Gastroesophageal sphincter (tissue), 4 donors: ENCODE measurements at regions not wholly inside any gene's neighbourhood (a gene's known extent, or its start where the extent isn't known, plus 50 kb on each side); places are given as distances from the start of the nearest gene placed in this dataset.
A peak's percentile ranks its signal among the peaks of the same experiment; 100 is the strongest.

Experiments
- ATAC-seq: fragments of 150-250 bp; one replicate; pipeline ENCODE4 v1.9.1; 2016; ENCODE audit warnings: mild to moderate bottlenecking, moderate library complexity
- H3K27ac ChIP-seq, 4 donors: fragments of 200-600 bp; sonication (generic) in 3 of 4; 1 replicate in 3 of 4; 2 replicates in 1 of 4; pipeline ENCODE4 v1.5.1; 2016 to 2019
- H3K27me3 ChIP-seq: fragments of 200-600 bp; sonication (generic); one replicate; pipeline ENCODE4 v1.5.1; 2019
- H3K36me3 ChIP-seq, 2 donors: fragments of 200-600 bp; sonication (generic); one replicate each; pipeline ENCODE4 v1.5.1; 2019; ENCODE audit warnings: control low read depth in 1 of 2
- H3K4me1 ChIP-seq, 3 donors: fragments of 200-600 bp; sonication (generic); 1 replicate in 2 of 3; 2 replicates in 1 of 3; pipeline ENCODE4 v1.5.1; 2016 to 2019; ENCODE audit warnings: control low read depth in 2 of 3
- H3K4me3 ChIP-seq, 2 donors: fragments of 200-600 bp; sonication (generic); one replicate each; pipeline ENCODE4 v1.5.1; 2019; ENCODE audit warnings: mild to moderate bottlenecking in 1 of 2, moderate library complexity in 1 of 2
- H3K9me3 ChIP-seq, 3 donors: fragments of 200-600 bp; sonication (generic); one replicate each; pipeline ENCODE4 v1.5.1; 2017 to 2019; ENCODE audit warnings: control low read depth in 2 of 3
- EP300 ChIP-seq: sonication (generic); formaldehyde crosslinking; IDR thresholded peaks from one replicate; pipeline ENCODE4 v1.6.1; 2017; ENCODE audit warnings: antibody characterized with exemption, mild to moderate bottlenecking
- POLR2A ChIP-seq, 2 donors: fragments of 450-650 bp; IDR thresholded peaks; one replicate each; pipeline ENCODE4 v1.6.1; 2017; ENCODE audit warnings: antibody characterized with exemption in 2 of 2, mild to moderate bottlenecking in 2 of 2, moderate library complexity in 1 of 2
- POLR2AphosphoS5 ChIP-seq: sonication (generic); formaldehyde crosslinking; IDR thresholded peaks from one replicate; pipeline ENCODE4 v1.6.1; 2017; ENCODE audit warnings: antibody characterized with exemption
- WGBS, 2 donors: methylation state at CpG; one replicate each; pipeline ENCODE4 v1.1.5; 2018; ENCODE audit warnings: low coverage in 1 of 2; 5-methylcytosine and 5-hydroxymethylcytosine counted together
- TF ChIP-seq, protein P1 (sequence below), 4 experiments: fragments of 200-600 bp in 2 of 4; fragments of 450-650 bp in 2 of 4; sonication (generic) in 1 of 4; IDR thresholded peaks; one replicate each; pipeline ENCODE4 v1.5.1; 2017 to 2019; ENCODE audit warnings: antibody characterized with exemption in 4 of 4, mild to moderate bottlenecking in 2 of 4, moderate library complexity in 2 of 4

DNA sequence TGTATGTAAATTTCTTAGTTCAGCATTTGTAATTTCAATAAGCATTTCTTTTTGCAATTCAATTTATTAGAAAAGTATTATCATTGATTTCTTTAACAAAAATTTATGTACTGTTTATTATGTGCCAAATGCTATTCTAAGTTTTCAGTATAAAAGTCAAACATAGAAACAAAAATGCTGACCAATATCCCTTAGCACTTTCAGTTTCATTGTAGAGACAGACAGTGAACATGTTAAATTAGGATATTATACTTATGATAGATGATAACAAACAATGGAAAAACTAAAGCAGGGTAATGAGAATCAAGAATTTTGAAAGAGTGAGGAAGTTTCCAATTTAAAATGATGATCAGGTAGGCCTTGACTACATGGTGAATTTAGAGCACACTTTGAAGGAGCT, 1106.0 kb downstream of the TAF11L14 start:
- Histone ChIP-seq H3K36me3 (no peaks in the 10 kb centered on the region), H3K27ac (no peak overlapping the region), H3K27me3 (no peaks in the 10 kb centered on the region), H3K9me3 (no peaks in the 10 kb centered on the region), H3K4me3 (no peak overlapping the region), H3K4me1 (no peaks in the 10 kb centered on the region)
- ATAC-seq, result no peak
- TF ChIP-seq EP300, result no peak
- TF ChIP-seq POLR2AphosphoS5, result no peak
- TF ChIP-seq, protein P1, sequence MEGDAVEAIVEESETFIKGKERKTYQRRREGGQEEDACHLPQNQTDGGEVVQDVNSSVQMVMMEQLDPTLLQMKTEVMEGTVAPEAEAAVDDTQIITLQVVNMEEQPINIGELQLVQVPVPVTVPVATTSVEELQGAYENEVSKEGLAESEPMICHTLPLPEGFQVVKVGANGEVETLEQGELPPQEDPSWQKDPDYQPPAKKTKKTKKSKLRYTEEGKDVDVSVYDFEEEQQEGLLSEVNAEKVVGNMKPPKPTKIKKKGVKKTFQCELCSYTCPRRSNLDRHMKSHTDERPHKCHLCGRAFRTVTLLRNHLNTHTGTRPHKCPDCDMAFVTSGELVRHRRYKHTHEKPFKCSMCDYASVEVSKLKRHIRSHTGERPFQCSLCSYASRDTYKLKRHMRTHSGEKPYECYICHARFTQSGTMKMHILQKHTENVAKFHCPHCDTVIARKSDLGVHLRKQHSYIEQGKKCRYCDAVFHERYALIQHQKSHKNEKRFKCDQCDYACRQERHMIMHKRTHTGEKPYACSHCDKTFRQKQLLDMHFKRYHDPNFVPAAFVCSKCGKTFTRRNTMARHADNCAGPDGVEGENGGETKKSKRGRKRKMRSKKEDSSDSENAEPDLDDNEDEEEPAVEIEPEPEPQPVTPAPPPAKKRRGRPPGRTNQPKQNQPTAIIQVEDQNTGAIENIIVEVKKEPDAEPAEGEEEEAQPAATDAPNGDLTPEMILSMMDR (IDR thresholded peaks at IDR 0.05), result no peak
- TF ChIP-seq POLR2A (IDR thresholded peaks at IDR 0.05), result no peak

DNA sequence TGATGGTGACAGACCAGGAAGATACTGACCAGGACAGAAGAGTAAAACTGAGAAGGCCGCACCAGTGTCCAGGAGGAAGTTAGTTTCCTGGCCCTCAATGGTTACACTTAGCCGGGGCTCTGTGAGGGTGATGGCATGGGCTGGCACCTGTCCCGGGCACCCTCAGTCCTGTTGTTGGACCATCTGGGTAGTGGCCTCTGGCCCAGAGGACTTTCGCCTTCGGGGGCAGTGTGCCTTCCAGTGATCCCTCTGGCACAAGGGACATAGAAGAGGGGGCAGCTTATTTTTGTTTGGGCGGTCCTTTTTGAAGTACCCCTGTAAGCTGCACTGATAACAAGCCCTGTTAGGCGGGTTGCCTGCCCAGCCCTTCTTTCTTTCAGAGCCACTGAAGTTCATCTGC, 1108.6 kb downstream of the TAF11L14 start:
- TF ChIP-seq POLR2AphosphoS5, result no peak
- H3K9me3 ChIP-seq, result no peaks in the 10 kb centered on the region
- no peaks in the 10 kb centered on the region for H3K27me3 ChIP-seq
- no peaks in the 10 kb centered on the region for H3K4me1 ChIP-seq
- 72 to 94% methylated on average over 3 of the region's 7 CpGs for WGBS, 2 donors
- no peak overlapping the region for H3K27ac ChIP-seq
- H3K36me3 ChIP-seq, result no peaks in the 10 kb centered on the region
- H3K4me3 ChIP-seq, result no peak overlapping the region
- ATAC-seq, result no peak

DNA sequence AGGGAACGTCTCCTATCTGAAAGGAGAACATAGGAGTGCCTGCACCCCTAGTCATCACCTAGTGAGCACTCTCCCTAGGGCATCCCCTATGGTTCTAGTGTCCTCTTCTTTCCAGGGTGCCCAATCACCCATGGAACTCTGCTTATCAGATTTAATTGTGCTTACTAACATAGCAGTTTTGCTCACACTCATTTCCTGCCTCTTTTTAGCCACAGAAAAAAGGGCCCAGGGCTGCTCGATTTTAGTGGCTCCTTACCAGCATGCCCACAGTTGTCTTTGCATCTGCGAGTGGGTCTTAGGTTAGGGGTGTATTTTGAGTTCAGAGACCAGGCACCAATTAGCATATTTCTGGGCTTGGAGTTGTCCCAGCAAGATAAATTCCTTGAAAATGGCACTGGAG, 1110.2 kb downstream of the TAF11L14 start:
- no peak for TF ChIP-seq EP300
- TF ChIP-seq, protein P1 (IDR thresholded peaks at IDR 0.05), result no peak
- no peak for TF ChIP-seq POLR2A (IDR thresholded peaks at IDR 0.05)
- H3K9me3 ChIP-seq, result no peaks in the 10 kb centered on the region
- no peaks in the 10 kb centered on the region for H3K36me3 ChIP-seq
- no peak for ATAC-seq
- H3K4me1 ChIP-seq, result no peaks in the 10 kb centered on the region
- no peak overlapping the region for H3K4me3 ChIP-seq
- H3K27me3 ChIP-seq, result no peaks in the 10 kb centered on the region
- H3K27ac ChIP-seq, result no peak overlapping the region
- 63 to 80% methylated on average over 2 to 3 of the region's 3 CpGs for WGBS, 2 donors

DNA sequence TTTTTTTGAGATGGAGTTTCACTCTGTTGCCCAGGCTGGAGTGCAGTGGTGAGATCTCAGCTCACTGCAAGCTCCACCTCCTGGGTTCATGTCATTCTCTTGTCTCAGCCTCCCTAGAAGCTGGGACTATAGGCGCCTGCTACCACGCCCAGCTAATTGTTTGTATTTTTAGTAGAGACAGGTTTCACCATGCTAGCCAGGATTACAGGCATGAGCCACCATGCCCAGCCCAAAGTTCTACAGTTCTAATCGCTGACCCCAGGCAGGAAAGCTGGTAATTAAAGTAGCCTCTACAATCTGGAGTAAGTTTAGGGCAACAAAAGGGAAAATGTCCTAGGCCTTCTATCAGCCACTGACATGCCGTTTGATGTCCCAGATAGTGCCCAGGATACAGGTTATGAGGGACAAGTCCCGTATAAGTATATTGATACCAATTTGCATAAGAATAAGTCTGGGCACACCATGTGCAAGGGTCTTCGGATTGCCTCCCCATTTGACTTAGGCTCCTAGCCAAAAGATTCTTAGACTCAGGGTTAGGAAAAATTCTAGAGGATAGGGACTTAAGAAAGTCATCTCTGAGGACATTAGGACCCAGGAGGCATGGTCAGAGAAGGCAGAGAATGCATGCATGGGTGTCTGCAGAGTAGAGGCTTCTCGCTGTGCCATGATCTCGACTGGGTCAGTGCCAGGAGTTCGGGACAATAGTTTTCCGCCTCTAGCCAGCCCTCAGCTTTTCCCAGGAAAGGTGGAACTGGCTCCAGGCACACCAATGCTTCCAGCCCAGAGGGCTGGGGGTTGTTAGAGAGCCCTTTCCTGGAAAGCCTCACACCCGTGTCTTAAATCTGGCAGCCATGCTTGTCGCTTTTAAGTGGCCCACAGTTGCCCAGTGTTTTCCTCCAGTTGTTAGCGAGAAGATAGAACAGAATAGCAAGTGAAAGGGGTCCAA, 1111.1 kb downstream of the TAF11L14 start:
- Histone ChIP-seq H3K4me3 (peak overlapping the region; percentile 35 to 45), H3K36me3 (no peaks in the 10 kb centered on the region), H3K27ac (peak overlapping the region in 3 of 4 donors; percentile 41 to 61 (median 57)), H3K27me3 (no peaks in the 10 kb centered on the region), H3K4me1 (no peaks in the 10 kb centered on the region), H3K9me3 (no peaks in the 10 kb centered on the region)
- WGBS, 2 donors, result 72 to 86% methylated on average over 2 to 9 of the region's 13 CpGs
- TF ChIP-seq EP300, result no peak
- no peak for TF ChIP-seq POLR2AphosphoS5
- TF ChIP-seq POLR2A (IDR thresholded peaks at IDR 0.05), result no peak
- TF ChIP-seq, protein P1 (IDR thresholded peaks at IDR 0.05), result no peak
- ATAC-seq, result peak; percentile 28

DNA sequence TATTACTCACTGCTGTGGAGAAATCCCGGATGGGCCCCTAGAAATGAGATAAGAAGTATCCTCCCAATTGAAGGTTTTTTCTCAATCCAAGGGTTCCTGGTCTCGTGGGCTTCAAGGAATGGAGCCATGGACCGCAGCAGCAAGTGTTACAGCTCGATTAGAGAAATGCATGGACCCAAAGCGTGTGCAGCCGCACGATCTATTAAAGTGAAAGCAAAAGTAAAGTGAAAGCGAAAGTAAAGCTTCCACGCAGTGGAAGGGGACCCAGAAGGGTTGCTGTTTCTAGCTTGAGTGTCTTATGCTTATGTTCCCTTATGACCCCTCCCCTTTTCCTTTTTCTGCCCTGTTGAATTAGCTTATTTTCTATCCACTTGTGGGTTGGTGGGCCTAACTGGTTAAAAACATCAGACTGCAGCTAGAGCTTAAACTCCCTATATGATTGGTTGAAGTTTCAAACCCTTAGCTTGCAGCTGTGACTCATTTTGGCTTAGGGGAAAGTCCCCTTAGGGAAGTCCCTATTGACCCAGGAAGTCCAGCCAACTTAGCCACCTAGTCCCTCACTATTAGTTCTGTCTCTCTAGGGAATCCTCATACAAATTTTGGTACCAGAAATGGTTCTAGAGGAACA, 1111.8 kb downstream of the TAF11L14 start:
- TF ChIP-seq, protein P1 (IDR thresholded peaks at IDR 0.05), result no peak
- TF ChIP-seq EP300 (no peak), POLR2A (IDR thresholded peaks at IDR 0.05) (no peak), POLR2AphosphoS5 (no peak)
- Histone ChIP-seq H3K36me3 (no peaks in the 10 kb centered on the region), H3K4me1 (no peaks in the 10 kb centered on the region), H3K27ac (peak overlapping the region in 3 of 4 donors; percentile 41 to 61 (median 57)), H3K4me3 (peak overlapping the region; percentile 35 to 45), H3K9me3 (no peaks in the 10 kb centered on the region), H3K27me3 (no peaks in the 10 kb centered on the region)
- peak; percentile 53 for ATAC-seq
- WGBS, 2 donors, result 75 to 89% methylated on average over 8 to 9 of the region's 9 CpGs
